Keratinocyte (primary cell): ENCODE measurements at regions not wholly inside any gene's neighbourhood (a gene's known extent, or its start where the extent isn't known, plus 50 kb on each side); places are given as distances from the start of the nearest gene placed in this dataset.

ENCODE experiments used
- DNase-seq: peaks from one replicate; pipeline ENCODE4 v3.0.0-alpha.2; 2011; ENCODE audit warnings: low read depth, missing footprints, low spot score
- FAIRE-seq: peaks from 2 replicates; lab custom pipeline; 2011; peaks lifted over from hg19 to GRCh38; lab: Jason Lieb, UNC
- H2AFZ ChIP-seq: 2 replicates; pipeline ENCODE4 v1.6.0; 2012; ENCODE audit warnings: low read length, control low read depth, inconsistent platforms; ENCODE audit not compliant: control insufficient read depth
- H3K27ac ChIP-seq: 2 replicates; pipeline ENCODE4 v1.5.1; 2011; ENCODE audit warnings: low read length; ENCODE audit not compliant: control insufficient read depth, insufficient read depth
- H3K27me3 ChIP-seq: 3 replicates; pipeline ENCODE4 v1.6.0; 2011; ENCODE audit warnings: low read length; ENCODE audit not compliant: control insufficient read depth, insufficient read depth; ENCODE audit errors: extremely low read depth
- H3K36me3 ChIP-seq, 2 experiments: 2 replicates in 1 of 2; 3 replicates in 1 of 2; pipeline ENCODE4 v1.5.1; 2011; ENCODE audit warnings: low read length in 2 of 2, mild to moderate bottlenecking in 1 of 2; ENCODE audit not compliant: control insufficient read depth in 2 of 2, insufficient read depth in 2 of 2; ENCODE audit errors: extremely low read depth in 1 of 2
- H3K4me1 ChIP-seq: 3 replicates; pipeline ENCODE4 v1.5.1; 2011; ENCODE audit warnings: low read length; ENCODE audit not compliant: control insufficient read depth, insufficient read depth; ENCODE audit errors: extremely low read depth
- H3K4me2 ChIP-seq: 3 replicates; pipeline ENCODE4 v1.6.0; 2011; ENCODE audit warnings: low read depth, low read length; ENCODE audit not compliant: control insufficient read depth, insufficient read depth; ENCODE audit errors: extremely low read depth
- H3K4me3 ChIP-seq, 3 experiments: fragments of 200-600 bp in 1 of 3; sonication (generic) in 1 of 3; 2 replicates in 2 of 3; 3 replicates in 1 of 3; pipeline ENCODE4 v1.5.1; 2011 to 2016; ENCODE audit warnings: low read length in 3 of 3, mild to moderate bottlenecking in 3 of 3, control low read depth in 2 of 3, inconsistent platforms in 1 of 3, low read depth in 1 of 3, mixed read lengths in 1 of 3, mixed run types in 1 of 3, moderate library complexity in 1 of 3; ENCODE audit not compliant: control insufficient read depth in 2 of 3, insufficient read depth in 2 of 3; ENCODE audit errors: extremely low read depth in 1 of 3
- H3K79me2 ChIP-seq: 2 replicates; pipeline ENCODE4 v1.6.0; 2012; ENCODE audit warnings: low read length; ENCODE audit not compliant: control insufficient read depth, insufficient read depth
- H3K9ac ChIP-seq: 3 replicates; pipeline ENCODE4 v1.6.0; 2011; ENCODE audit warnings: low read length; ENCODE audit not compliant: control insufficient read depth, insufficient read depth; ENCODE audit errors: extremely low read depth
- H3K9me1 ChIP-seq: 3 replicates; pipeline ENCODE4 v1.6.0; 2011; ENCODE audit warnings: low read length; ENCODE audit not compliant: control insufficient read depth, insufficient read depth; ENCODE audit errors: extremely low read depth
- H3K9me3 ChIP-seq: 2 replicates; pipeline ENCODE4 v1.5.1; 2012; ENCODE audit warnings: low read depth, low read length; ENCODE audit not compliant: control insufficient read depth
- H4K20me1 ChIP-seq: 3 replicates; pipeline ENCODE4 v1.6.0; 2011; ENCODE audit warnings: low read length; ENCODE audit not compliant: control insufficient read depth, insufficient read depth; ENCODE audit errors: extremely low read depth
- EZH2 ChIP-seq: IDR thresholded peaks from one replicate; pipeline ENCODE4 v1.6.1; 2012; ENCODE audit warnings: inconsistent platforms, mild to moderate bottlenecking, low read length, moderate library complexity
- dilution Hi-C: fragments of 300-500 bp; cut with MboI; formaldehyde crosslinking; loops from one replicate; pipeline ENCODE4 v1.7.0; 2020; ENCODE audit warnings: low sequenced_read_pairs; ENCODE audit not compliant: extremely low pct_ligation_motif_present
- TF ChIP-seq, protein P1 (sequence below), 3 experiments: IDR thresholded peaks in 1 of 3; conservative IDR thresholded peaks in 1 of 3; optimal IDR thresholded peaks in 1 of 3; 2 replicates in 2 of 3; 3 replicates in 1 of 3; pipeline versions ENCODE3 to v1.5.1; 2011; ENCODE audit warnings: low read length in 3 of 3, mild to moderate bottlenecking in 3 of 3, moderate library complexity in 2 of 3, control low read depth in 1 of 3, inconsistent platforms in 1 of 3; ENCODE audit not compliant: insufficient read depth in 2 of 3; ENCODE audit errors: extremely low read depth in 1 of 3

DNA sequence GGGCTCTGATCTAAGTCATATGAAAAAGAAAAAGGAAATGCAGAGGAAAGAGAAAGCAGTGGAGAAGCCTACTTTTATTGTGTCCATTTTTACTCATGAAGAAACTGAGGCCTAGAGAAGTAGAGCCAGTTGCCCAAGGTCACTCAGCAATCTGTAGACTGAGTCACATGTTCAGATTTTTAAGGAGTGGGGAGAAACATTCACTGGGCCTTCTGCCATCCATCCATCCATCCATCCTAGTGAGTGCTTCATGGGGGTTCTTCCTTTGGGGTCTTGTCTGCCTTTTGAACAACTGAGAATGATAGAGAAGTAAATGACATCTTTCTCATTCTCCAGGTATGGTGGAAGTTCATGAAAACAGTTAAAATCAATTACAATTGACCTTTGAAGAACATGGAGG, 233.6 kb upstream of the SRRM4 start:
- H3K9ac ChIP-seq: no peak overlapping the region
- no peaks in the 10 kb centered on the region for H3K36me3 ChIP-seq
- H4K20me1 ChIP-seq: no peaks in the 10 kb centered on the region
- H3K79me2 ChIP-seq: no peaks in the 10 kb centered on the region
- H3K4me3 ChIP-seq: no peak overlapping the region
- H3K4me2 ChIP-seq: no peak overlapping the region
- FAIRE-seq (no peak), DNase-seq (no peak)
- no peak overlapping the region for H2AFZ ChIP-seq
- no peak overlapping the region for H3K27ac ChIP-seq
- no peaks in the 10 kb centered on the region for H3K9me1 ChIP-seq
- H3K4me1 ChIP-seq: no peaks in the 10 kb centered on the region
- dilution Hi-C loops: no loop called here
- H3K27me3 ChIP-seq: no peaks in the 10 kb centered on the region
- no peaks in the 10 kb centered on the region for H3K9me3 ChIP-seq
- no peak for TF ChIP-seq EZH2
- TF ChIP-seq, protein P1, sequence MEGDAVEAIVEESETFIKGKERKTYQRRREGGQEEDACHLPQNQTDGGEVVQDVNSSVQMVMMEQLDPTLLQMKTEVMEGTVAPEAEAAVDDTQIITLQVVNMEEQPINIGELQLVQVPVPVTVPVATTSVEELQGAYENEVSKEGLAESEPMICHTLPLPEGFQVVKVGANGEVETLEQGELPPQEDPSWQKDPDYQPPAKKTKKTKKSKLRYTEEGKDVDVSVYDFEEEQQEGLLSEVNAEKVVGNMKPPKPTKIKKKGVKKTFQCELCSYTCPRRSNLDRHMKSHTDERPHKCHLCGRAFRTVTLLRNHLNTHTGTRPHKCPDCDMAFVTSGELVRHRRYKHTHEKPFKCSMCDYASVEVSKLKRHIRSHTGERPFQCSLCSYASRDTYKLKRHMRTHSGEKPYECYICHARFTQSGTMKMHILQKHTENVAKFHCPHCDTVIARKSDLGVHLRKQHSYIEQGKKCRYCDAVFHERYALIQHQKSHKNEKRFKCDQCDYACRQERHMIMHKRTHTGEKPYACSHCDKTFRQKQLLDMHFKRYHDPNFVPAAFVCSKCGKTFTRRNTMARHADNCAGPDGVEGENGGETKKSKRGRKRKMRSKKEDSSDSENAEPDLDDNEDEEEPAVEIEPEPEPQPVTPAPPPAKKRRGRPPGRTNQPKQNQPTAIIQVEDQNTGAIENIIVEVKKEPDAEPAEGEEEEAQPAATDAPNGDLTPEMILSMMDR (optimal IDR thresholded peaks at IDR 0.05 in 1 of 3, IDR thresholded peaks at IDR 0.05 in 1 of 3, conservative IDR thresholded peaks at IDR 0.05 in 1 of 3; ENCODE audit: extremely low read depth in 1 of 3, insufficient read depth in 2 of 3, low read length in 3 of 3): no peak

- no peaks in the 10 kb centered on the region for H3K79me2 ChIP-seq
- H3K36me3 ChIP-seq: no peaks in the 10 kb centered on the region
- no peaks in the 10 kb centered on the region for H3K27me3 ChIP-seq
- H3K4me2 ChIP-seq: no peak overlapping the region
- H3K4me3 ChIP-seq: no peak overlapping the region
- dilution Hi-C loops: no loop called here
- no peak for FAIRE-seq
- DNase-seq: no peak
- H3K9me1 ChIP-seq: no peaks in the 10 kb centered on the region
- no peak overlapping the region for H3K27ac ChIP-seq
- H2AFZ ChIP-seq: no peak overlapping the region
- no peaks in the 10 kb centered on the region for H3K9me3 ChIP-seq
- H3K4me1 ChIP-seq: no peaks in the 10 kb centered on the region
- no peaks in the 10 kb centered on the region for H4K20me1 ChIP-seq
- TF ChIP-seq, protein P1 (optimal IDR thresholded peaks at IDR 0.05 in 1 of 3, IDR thresholded peaks at IDR 0.05 in 1 of 3, conservative IDR thresholded peaks at IDR 0.05 in 1 of 3; ENCODE audit: extremely low read depth in 1 of 3, insufficient read depth in 2 of 3, low read length in 3 of 3): no peak
- no peak for TF ChIP-seq EZH2
- H3K9ac ChIP-seq: no peak overlapping the region
These were observed 232.6 kb upstream of the SRRM4 start for GRCh38 chr12:118748478-118749380.
